SH-SY5Y (cell line): ENCODE measurements at regions not wholly inside any gene's neighbourhood (a gene's known extent, or its start where the extent isn't known, plus 50 kb on each side); places are given as distances from the start of the nearest gene placed in this dataset.

ENCODE experiments used
- GATA2 ChIP-seq: IDR thresholded peaks from 2 replicates; pipeline ENCODE4 v1.6.1; 2011; ENCODE audit warnings: mild to moderate bottlenecking, low read depth, low read length
- GATA3 ChIP-seq: IDR thresholded peaks from 2 replicates; pipeline ENCODE4 v1.6.1; 2011; ENCODE audit warnings: low read depth, mild to moderate bottlenecking, low read length, moderate library complexity

GRCh38 chr10:129310881-129311280 is 156.2 kb upstream of the MGMT start:
- no peak for TF ChIP-seq GATA2
- no peak for TF ChIP-seq GATA3

- TF ChIP-seq GATA2 (no peak), GATA3 (no peak)
Measured at GRCh38 chr10:129319934-129320333, 147.1 kb upstream of the MGMT start.

- TF ChIP-seq GATA3: no peak
Measured at GRCh38 chr10:129320340-129320739, 146.7 kb upstream of the MGMT start.

GRCh38 chr10:129321727-129322126 is 145.3 kb upstream of the MGMT start:
- TF ChIP-seq GATA2 (no peak), GATA3 (no peak)

GRCh38 chr10:129322933-129323820 is 143.9 kb upstream of the MGMT start:
- TF ChIP-seq GATA3 (no peak), GATA2 (no peak)

GRCh38 chr10:129323879-129324278 is 143.2 kb upstream of the MGMT start:
- no peak for TF ChIP-seq GATA2

- TF ChIP-seq GATA2 (no peak), GATA3 (no peak)
Measured at GRCh38 chr10:129325893-129326292, 141.1 kb upstream of the MGMT start.

- TF ChIP-seq GATA2: no peak
- no peak for TF ChIP-seq GATA3
Measured at GRCh38 chr10:129328546-129328945, 138.5 kb upstream of the MGMT start.

- no peak for TF ChIP-seq GATA3
- no peak for TF ChIP-seq GATA2
Measured at GRCh38 chr10:129329385-129330055, 137.5 kb upstream of the MGMT start.

GRCh38 chr10:129330211-129330610 is 136.8 kb upstream of the MGMT start:
- TF ChIP-seq GATA3 (no peak), GATA2 (no peak)

- no peak for TF ChIP-seq GATA2
- no peak for TF ChIP-seq GATA3
Measured at GRCh38 chr10:129331207-129331838, 135.7 kb upstream of the MGMT start.

- no peak for TF ChIP-seq GATA3
- no peak for TF ChIP-seq GATA2
Measured at GRCh38 chr10:129331839-129332220, 135.2 kb upstream of the MGMT start.

- TF ChIP-seq GATA2 (no peak), GATA3 (no peak)
Measured at GRCh38 chr10:129332476-129332875, 134.6 kb upstream of the MGMT start.

GRCh38 chr10:129333706-129334105 is 133.3 kb upstream of the MGMT start:
- no peak for TF ChIP-seq GATA2
- no peak for TF ChIP-seq GATA3

- no peak for TF ChIP-seq GATA3
- no peak for TF ChIP-seq GATA2
Measured at GRCh38 chr10:129334266-129334665, 132.8 kb upstream of the MGMT start.
